ENCODE measurements at regions not wholly inside any gene's neighbourhood (a gene's known extent, or its start where the extent isn't known, plus 50 kb on each side); places are given as distances from the start of the nearest gene placed in this dataset.

DNA sequence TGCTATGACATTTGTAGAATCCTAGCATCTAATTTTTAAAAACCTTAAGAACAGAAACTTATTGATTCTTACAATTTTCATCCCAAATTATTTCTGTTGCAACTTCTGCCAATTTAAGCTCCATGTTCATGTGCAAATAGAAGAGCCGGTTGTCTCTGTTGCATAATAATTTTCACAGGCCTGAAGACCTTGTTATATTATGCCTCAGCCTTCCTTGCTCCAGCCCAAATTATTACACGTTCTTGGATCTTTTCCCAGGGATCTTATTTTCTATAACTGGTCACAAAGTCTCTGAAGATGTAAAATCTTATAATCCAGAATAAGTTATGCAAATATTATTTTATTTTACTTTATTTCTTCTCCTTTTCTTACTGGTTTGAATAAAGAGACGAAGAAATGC, 210.7 kb upstream of the DPH6 start:
- TF ChIP-seq, protein P1, sequence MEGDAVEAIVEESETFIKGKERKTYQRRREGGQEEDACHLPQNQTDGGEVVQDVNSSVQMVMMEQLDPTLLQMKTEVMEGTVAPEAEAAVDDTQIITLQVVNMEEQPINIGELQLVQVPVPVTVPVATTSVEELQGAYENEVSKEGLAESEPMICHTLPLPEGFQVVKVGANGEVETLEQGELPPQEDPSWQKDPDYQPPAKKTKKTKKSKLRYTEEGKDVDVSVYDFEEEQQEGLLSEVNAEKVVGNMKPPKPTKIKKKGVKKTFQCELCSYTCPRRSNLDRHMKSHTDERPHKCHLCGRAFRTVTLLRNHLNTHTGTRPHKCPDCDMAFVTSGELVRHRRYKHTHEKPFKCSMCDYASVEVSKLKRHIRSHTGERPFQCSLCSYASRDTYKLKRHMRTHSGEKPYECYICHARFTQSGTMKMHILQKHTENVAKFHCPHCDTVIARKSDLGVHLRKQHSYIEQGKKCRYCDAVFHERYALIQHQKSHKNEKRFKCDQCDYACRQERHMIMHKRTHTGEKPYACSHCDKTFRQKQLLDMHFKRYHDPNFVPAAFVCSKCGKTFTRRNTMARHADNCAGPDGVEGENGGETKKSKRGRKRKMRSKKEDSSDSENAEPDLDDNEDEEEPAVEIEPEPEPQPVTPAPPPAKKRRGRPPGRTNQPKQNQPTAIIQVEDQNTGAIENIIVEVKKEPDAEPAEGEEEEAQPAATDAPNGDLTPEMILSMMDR (IDR thresholded peaks at IDR 0.05), result no peak
- no peak for TF ChIP-seq POLR2A (IDR thresholded peaks at IDR 0.05)
